K562 (cell line): ENCODE measurements at regions not wholly inside any gene's neighbourhood (a gene's known extent, or its start where the extent isn't known, plus 50 kb on each side); places are given as distances from the start of the nearest gene placed in this dataset.

Experiments used
- CREM ChIP-seq: IDR thresholded peaks from 2 replicates; pipeline ENCODE4 v1.6.1; 2014; ENCODE audit warnings: antibody characterized with exemption, low read depth
- ESRRA ChIP-seq: fragments of 450-650 bp; IDR thresholded peaks from 2 replicates; pipeline ENCODE4 v1.6.1; 2014; ENCODE audit warnings: low read depth, mild to moderate bottlenecking, moderate library complexity, borderline replicate concordance
- MECOM ChIP-seq: fragments of 250-450 bp; sonication (Bioruptor Pico); IDR thresholded peaks from 2 replicates; pipeline ENCODE4 v1.8.0; 2022; ENCODE audit warnings: inconsistent platforms
- NR2C2 ChIP-seq, 2 experiments: fragments of 200-800 bp in 1 of 2; sonication (Bioruptor generic) in 1 of 2; sonication (generic) in 1 of 2; formaldehyde crosslinking in 1 of 2; IDR thresholded peaks; 2 replicates each; pipeline versions ENCODE4 v1.6.1 to v1.8.0; 2016 to 2022; ENCODE audit warnings: mild to moderate bottlenecking in 1 of 2, missing compliant biosample characterization in 1 of 2, missing genetic modification characterization in 1 of 2, missing genetic modification reagents in 1 of 2
- PHF21A ChIP-seq: fragments of 450-650 bp; IDR thresholded peaks from 2 replicates; pipeline ENCODE4 v1.6.1; 2017; ENCODE audit warnings: low read depth, borderline replicate concordance
- RREB1 ChIP-seq: fragments of 250-450 bp; sonication (Bioruptor Pico); IDR thresholded peaks from 2 replicates; pipeline ENCODE4 v1.4.0; 2020
- TSC22D4 ChIP-seq: fragments of 450-650 bp; IDR thresholded peaks from 2 replicates; pipeline ENCODE4 v1.6.1; 2016; ENCODE audit warnings: missing genetic modification characterization, missing biosample characterization, control low read depth
- U2AF2 ChIP-seq: fragments of 200-400 bp; formaldehyde crosslinking; optimal IDR thresholded peaks from 2 replicates; pipeline ENCODE3; 2017; ENCODE audit warnings: low read depth, mild to moderate bottlenecking, low read length
- ZC3H4 ChIP-seq: sonication (generic); formaldehyde crosslinking; IDR thresholded peaks from 2 replicates; pipeline ENCODE4 v1.9.0; 2021; ENCODE audit warnings: missing genetic modification reagents, borderline replicate concordance
- ZNF174 ChIP-seq: fragments of 250-450 bp; sonication (Bioruptor Pico); IDR thresholded peaks from 2 replicates; pipeline ENCODE4 v1.4.0; 2020; ENCODE audit warnings: mild to moderate bottlenecking
- TF ChIP-seq, protein P1 (sequence below): sonication (generic); formaldehyde crosslinking; IDR thresholded peaks from 2 replicates; pipeline ENCODE4 v1.8.0; 2023; ENCODE audit warnings: mild to moderate bottlenecking, missing genetic modification reagents
- TF ChIP-seq, protein P2 (sequence below), 2 experiments: fragments of 450-650 bp; conservative IDR thresholded peaks; 2 replicates each; pipeline ENCODE4 v1.6.1; 2017; ENCODE audit warnings: mild to moderate bottlenecking in 2 of 2, moderate library complexity in 2 of 2
- TF ChIP-seq, protein P3 (sequence below): fragments of 450-650 bp; conservative IDR thresholded peaks from 2 replicates; pipeline ENCODE4 v1.6.1; 2016; ENCODE audit warnings: missing genetic modification characterization, low read depth, mild to moderate bottlenecking, control low read depth, missing compliant biosample characterization

- TF ChIP-seq, protein P1, sequence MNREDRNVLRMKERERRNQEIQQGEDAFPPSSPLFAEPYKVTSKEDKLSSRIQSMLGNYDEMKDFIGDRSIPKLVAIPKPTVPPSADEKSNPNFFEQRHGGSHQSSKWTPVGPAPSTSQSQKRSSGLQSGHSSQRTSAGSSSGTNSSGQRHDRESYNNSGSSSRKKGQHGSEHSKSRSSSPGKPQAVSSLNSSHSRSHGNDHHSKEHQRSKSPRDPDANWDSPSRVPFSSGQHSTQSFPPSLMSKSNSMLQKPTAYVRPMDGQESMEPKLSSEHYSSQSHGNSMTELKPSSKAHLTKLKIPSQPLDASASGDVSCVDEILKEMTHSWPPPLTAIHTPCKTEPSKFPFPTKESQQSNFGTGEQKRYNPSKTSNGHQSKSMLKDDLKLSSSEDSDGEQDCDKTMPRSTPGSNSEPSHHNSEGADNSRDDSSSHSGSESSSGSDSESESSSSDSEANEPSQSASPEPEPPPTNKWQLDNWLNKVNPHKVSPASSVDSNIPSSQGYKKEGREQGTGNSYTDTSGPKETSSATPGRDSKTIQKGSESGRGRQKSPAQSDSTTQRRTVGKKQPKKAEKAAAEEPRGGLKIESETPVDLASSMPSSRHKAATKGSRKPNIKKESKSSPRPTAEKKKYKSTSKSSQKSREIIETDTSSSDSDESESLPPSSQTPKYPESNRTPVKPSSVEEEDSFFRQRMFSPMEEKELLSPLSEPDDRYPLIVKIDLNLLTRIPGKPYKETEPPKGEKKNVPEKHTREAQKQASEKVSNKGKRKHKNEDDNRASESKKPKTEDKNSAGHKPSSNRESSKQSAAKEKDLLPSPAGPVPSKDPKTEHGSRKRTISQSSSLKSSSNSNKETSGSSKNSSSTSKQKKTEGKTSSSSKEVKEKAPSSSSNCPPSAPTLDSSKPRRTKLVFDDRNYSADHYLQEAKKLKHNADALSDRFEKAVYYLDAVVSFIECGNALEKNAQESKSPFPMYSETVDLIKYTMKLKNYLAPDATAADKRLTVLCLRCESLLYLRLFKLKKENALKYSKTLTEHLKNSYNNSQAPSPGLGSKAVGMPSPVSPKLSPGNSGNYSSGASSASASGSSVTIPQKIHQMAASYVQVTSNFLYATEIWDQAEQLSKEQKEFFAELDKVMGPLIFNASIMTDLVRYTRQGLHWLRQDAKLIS = no peak
- TF ChIP-seq ZC3H4 (CRISPR knock-in tag) (no peak), PHF21A (no peak), TSC22D4 (tag) (no peak), CREM (0 out of 2 replicates have a peak, but pooled peaks have one; percentile 30), U2AF2 (no peak), ZNF174 (no peak), NR2C2 (CRISPR knock-in tag; IDR thresholded peaks at IDR 0.05) (no peak), NR2C2 (tag; IDR thresholded peaks at IDR 0.05) (peak; percentile 70; the same call in 1 of the 2 replicates), MECOM (CRISPR knock-in tag) (no peak), RREB1 (CRISPR knock-in tag) (no peak), ESRRA (no peak)
- TF ChIP-seq, protein P2, sequence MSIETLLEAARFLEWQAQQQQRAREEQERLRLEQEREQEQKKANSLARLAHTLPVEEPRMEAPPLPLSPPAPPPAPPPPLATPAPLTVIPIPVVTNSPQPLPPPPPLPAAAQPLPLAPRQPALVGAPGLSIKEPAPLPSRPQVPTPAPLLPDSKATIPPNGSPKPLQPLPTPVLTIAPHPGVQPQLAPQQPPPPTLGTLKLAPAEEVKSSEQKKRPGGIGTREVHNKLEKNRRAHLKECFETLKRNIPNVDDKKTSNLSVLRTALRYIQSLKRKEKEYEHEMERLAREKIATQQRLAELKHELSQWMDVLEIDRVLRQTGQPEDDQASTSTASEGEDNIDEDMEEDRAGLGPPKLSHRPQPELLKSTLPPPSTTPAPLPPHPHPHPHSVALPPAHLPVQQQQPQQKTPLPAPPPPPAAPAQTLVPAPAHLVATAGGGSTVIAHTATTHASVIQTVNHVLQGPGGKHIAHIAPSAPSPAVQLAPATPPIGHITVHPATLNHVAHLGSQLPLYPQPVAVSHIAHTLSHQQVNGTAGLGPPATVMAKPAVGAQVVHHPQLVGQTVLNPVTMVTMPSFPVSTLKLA (conservative IDR thresholded peaks at IDR 0.05) = 0 out of 4 replicates have a peak, but pooled peaks of 1 of the 2 experiments have one; percentile 27
- TF ChIP-seq, protein P3, sequence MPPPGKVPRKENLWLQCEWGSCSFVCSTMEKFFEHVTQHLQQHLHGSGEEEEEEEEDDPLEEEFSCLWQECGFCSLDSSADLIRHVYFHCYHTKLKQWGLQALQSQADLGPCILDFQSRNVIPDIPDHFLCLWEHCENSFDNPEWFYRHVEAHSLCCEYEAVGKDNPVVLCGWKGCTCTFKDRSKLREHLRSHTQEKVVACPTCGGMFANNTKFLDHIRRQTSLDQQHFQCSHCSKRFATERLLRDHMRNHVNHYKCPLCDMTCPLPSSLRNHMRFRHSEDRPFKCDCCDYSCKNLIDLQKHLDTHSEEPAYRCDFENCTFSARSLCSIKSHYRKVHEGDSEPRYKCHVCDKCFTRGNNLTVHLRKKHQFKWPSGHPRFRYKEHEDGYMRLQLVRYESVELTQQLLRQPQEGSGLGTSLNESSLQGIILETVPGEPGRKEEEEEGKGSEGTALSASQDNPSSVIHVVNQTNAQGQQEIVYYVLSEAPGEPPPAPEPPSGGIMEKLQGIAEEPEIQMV (tag) = no peak
These were observed 277.5 kb upstream of the AGTR2 start (continued) for GRCh38 chrX:115892787-115893671.
